GM12875 (cell line): ENCODE measurements at regions not wholly inside any gene's neighbourhood (a gene's known extent, or its start where the extent isn't known, plus 50 kb on each side); places are given as distances from the start of the nearest gene placed in this dataset.
"Not testable (repeated sequence)": the region's sequence is repeated elsewhere in the genome, so short reads cannot be mapped to it uniquely, and the experiment has no call there.

Experiments
- H3K4me3 ChIP-seq: one replicate; pipeline ENCODE4 v1.5.1; 2011; ENCODE audit warnings: low read depth, low read length, control low read depth
- TF ChIP-seq, protein P1 (sequence below): IDR thresholded peaks from 2 replicates; pipeline ENCODE4 v1.5.1; 2011; ENCODE audit warnings: low read depth, mild to moderate bottlenecking, control low read depth, inconsistent platforms, low read length, moderate library complexity, borderline replicate concordance; ENCODE audit not compliant: insufficient read depth

DNA sequence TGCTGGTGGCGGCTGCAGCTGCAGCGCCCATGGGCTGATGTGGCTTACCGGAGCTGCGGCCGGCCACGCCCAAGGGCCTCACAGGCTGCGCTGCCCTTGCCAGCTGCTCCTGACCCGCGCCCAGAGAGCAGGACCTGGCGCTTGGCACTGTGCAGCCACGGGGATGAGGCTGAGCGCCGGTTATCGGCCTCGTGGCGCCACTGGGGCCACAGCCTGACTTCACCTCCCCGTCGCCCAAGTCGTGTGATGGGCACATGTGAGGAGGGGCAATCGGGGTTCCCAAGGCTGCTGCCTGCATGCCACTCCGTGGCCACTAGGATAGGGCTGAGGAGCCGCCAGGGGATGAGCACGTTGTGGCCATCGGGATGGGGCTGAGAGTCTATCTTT lies 77.2 kb upstream of the PABPC3 start:
- TF ChIP-seq, protein P1, sequence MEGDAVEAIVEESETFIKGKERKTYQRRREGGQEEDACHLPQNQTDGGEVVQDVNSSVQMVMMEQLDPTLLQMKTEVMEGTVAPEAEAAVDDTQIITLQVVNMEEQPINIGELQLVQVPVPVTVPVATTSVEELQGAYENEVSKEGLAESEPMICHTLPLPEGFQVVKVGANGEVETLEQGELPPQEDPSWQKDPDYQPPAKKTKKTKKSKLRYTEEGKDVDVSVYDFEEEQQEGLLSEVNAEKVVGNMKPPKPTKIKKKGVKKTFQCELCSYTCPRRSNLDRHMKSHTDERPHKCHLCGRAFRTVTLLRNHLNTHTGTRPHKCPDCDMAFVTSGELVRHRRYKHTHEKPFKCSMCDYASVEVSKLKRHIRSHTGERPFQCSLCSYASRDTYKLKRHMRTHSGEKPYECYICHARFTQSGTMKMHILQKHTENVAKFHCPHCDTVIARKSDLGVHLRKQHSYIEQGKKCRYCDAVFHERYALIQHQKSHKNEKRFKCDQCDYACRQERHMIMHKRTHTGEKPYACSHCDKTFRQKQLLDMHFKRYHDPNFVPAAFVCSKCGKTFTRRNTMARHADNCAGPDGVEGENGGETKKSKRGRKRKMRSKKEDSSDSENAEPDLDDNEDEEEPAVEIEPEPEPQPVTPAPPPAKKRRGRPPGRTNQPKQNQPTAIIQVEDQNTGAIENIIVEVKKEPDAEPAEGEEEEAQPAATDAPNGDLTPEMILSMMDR: no peak
- H3K4me3 ChIP-seq: peak overlapping the region; percentile 56

DNA sequence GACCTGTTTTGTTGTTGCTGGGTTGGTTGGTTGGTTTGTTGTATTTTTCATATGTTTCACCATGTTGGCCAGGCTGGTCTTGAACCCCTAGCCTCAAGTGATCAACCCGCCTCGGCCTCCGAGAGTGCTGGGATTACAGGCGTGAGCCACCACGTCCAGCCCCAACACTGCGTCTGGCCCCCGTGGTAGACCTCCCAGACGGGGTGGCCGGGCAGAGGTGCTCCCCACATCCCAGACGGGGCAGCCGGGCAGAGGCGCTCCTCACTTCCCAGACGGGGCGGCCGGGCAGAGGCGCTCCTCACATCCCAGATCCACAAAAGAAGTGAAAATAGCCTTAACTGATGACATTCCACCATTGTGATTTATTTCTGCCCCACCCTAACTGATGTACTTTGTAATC lies 76.2 kb upstream of the PABPC3 start:
- H3K4me3 ChIP-seq: not testable (repeated sequence)

DNA sequence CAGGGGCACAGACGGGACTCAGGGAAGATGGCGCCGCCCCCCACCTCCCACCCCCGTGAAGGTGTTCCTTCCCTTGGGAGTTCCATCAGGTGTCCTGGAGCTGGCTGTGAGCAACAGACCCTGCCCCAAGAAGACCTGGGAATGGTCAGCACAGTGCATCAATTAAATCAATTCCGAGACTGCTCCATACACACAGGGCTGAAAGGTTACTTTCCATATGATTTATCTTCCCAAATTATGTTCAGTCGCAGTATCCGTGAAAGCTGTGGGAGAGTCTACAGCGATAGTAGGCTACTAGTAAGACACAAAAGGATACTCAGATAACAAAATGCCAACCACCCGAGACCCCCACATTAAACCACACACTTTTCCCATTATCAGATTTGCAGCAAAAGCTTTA lies 71.8 kb upstream of the PABPC3 start:
- no peak overlapping the region for H3K4me3 ChIP-seq
- TF ChIP-seq, protein P1: no peak

DNA sequence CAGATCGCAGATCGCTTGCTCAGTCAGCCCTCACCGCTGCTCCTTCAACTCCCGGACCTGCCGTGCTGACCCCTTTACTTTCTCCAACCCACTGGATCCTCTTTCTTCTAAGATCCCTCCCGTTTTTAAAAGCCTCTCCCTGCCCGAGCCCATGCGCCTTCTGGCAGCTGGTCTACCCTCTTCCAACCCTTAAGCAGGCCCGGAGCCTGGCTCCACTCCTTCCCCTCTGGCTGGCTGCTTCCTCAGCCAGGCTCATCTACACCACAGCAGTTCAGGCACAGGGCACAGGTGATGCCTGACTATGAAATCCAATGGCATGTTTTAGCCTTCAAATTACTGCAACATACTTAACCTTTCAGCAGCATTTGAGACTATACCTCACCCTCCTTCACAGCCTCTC lies 63.8 kb upstream of the PABPC3 start:
- TF ChIP-seq, protein P1: no peak
- H3K4me3 ChIP-seq: no peak overlapping the region

DNA sequence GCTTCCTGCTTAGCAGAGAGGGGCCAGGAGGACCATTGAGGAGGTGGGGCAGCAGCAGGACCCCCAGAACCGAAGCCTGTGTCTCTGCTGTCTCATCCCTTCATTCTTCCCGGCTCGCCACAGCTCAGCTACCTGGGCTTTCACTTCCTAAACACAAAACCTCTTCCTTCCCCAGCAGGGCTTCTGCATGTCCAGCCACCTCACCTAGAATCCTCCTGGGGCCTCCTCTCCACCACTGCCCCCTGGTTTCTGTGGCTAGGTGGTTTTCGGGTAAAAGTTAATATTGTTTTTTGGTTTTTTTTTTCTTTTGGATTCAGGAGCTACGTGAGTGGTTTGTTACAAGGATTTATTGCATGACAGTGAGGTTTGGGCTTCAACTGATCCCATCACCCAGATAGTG lies 61.8 kb upstream of the PABPC3 start:
- no peak overlapping the region for H3K4me3 ChIP-seq
- TF ChIP-seq, protein P1: no peak

DNA sequence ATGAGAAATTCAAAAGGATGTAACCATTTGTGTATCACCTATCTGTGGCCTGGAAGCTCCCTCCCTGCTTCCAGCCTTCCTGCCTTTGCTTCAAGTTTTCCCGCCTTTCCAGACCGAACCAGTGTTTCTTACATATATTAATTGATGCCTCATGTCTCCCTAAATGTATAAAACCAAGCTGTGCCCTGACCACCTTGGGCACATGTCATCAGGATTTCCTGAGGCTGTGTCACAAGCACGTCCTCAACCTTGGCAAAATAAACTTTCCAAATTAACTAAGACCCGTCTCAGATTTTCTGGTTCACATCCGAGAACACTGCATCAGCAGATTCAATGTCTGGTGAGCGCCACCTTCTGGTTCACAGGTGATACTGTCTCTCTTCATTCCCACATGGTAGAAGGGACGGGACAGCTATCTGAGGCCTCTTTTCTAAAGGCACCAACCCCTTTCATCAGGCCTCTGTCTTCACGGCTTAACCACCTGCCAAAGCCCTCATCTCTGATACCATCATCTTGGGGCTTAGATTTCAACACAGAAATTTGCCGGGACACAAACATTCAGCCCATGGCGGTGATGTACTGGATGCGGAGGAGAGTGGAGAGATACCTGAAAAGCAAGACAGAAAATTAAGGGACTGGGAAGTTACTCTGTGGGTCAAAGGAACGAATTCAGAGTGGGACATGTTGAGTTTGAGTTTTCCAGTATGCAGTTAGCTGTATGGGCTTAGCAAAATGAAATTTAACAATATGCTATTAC lies 58.7 kb upstream of the PABPC3 start:
- H3K4me3 ChIP-seq: no peak overlapping the region
- TF ChIP-seq, protein P1: peak; percentile 74

DNA sequence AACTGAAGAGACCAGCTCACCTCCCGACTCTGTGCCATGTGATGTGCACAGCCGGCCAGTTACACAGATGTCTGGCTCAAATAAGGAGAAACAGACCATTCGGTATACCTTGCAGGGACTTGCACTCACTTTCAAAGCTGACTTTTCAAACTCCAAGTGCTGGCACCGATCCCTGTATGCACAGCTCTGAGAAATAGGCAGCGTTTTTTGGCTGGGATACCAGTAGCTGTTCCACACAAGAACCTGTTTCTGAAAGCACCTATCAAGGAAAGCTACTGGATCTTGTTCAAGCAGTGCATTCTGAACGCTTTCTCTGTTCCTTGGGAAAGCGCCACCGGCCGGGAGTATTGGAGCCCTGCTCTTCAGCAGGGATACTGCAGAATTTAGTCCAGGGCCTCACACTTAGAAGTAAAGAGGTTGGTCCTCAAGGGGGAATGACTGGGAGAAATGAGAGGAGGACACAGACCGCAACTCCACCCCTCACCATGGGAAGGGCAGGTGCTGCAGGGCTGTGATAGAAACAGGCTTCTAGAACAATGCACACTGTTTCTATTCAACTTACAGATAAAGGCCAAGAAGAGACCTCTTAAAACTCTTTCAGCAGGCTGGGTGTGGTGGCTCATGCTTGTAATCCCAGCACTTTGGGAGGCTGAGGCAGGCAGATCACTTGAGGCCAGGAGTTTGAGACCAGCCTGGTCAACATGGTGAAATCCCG lies 53.6 kb upstream of the PABPC3 start:
- TF ChIP-seq, protein P1: no peak

More for the DNA sequence above, 53.6 kb upstream of the PABPC3 start:
- H3K4me3 ChIP-seq: no peak overlapping the region
